HCT116 (cell line): ENCODE measurements at regions not wholly inside any gene's neighbourhood (a gene's known extent, or its start where the extent isn't known, plus 50 kb on each side); places are given as distances from the start of the nearest gene placed in this dataset.

ENCODE experiments used
- ATAC-seq: fragments of 200-7000 bp; cut with Tn5 transposase; 2 replicates; pipeline ENCODE4 v1.9.1; 2020; ENCODE audit warnings: mild to moderate bottlenecking, moderate library complexity
- BruUV-seq: library from RNA; stranded (reverse); fragments of 400-500 nt; replicated peaks from 2 replicates; lab custom pipeline; 2021; lab: Mats Ljungman, UMichigan
- CTCF ChIA-PET: fragments of 300-600 bp; sonication (Branson Sonifier 250); formaldehyde crosslinking; loops from one replicate; lab custom pipeline; 2021; ENCODE audit warnings: antibody characterized with exemption; lab: Charles Lee
- POLR2A ChIA-PET: fragments of 300-600, 350-600 bp; sonication (Branson Sonifier 250); formaldehyde crosslinking; loops from one replicate; lab custom pipeline; 2021; ENCODE audit warnings: antibody characterized with exemption; lab: Charles Lee
- RAD21 ChIA-PET, 2 experiments: fragments of 300-600 bp; sonication (Branson Sonifier 250); formaldehyde crosslinking; loops; one replicate each; lab custom pipeline; 2023; ENCODE audit warnings: low total read pairs in 2 of 2; ENCODE audit not compliant: uncharacterized antibody in 2 of 2, unreplicated experiment in 2 of 2, low non-redundant PET in 1 of 2; lab: Charles Lee
- DNase-seq: peaks from one replicate; pipeline ENCODE4 v3.0.0-alpha.2; 2010; ENCODE audit warnings: low read depth, low spot score
- H2AFZ ChIP-seq: fragments of 200-600 bp; shearing (Covaris generic), sonication (generic); 2 replicates; pipeline ENCODE4 v1.6.1; 2017; ENCODE audit warnings: low read depth, mixed run types, mixed read lengths, antibody characterized with exemption, low read length; ENCODE audit not compliant: poor library complexity, severe bottlenecking
- H3K27ac ChIP-seq: 2 replicates; pipeline ENCODE4 v1.5.1; 2012; ENCODE audit warnings: low read depth, low read length
- H3K27me3 ChIP-seq: fragments of 200-600 bp; sonication (generic); 2 replicates; pipeline ENCODE4 v1.6.1; 2016; ENCODE audit warnings: mixed run types, low read length, mixed read lengths; ENCODE audit not compliant: insufficient read depth
- H3K36me3 ChIP-seq, 2 experiments: fragments of 200-500 bp in 1 of 2; fragments of 200-600 bp in 1 of 2; sonication (Bioruptor generic) in 1 of 2; sonication (generic) in 1 of 2; 2 replicates each; pipeline versions ENCODE4 v1.5.1 to v1.6.1; 2014 to 2016; ENCODE audit warnings: low read length in 2 of 2, inconsistent platforms in 1 of 2, mixed read lengths in 1 of 2, mixed run types in 1 of 2; ENCODE audit not compliant: insufficient read depth in 2 of 2, control insufficient read depth in 1 of 2
- H3K4me1 ChIP-seq, 2 experiments: fragments of 200-600 bp in 1 of 2; sonication (generic) in 1 of 2; 2 replicates each; pipeline versions ENCODE4 v1.5.1 to v1.6.1; 2012 to 2017; ENCODE audit warnings: low read length in 2 of 2, inconsistent platforms in 1 of 2, mild to moderate bottlenecking in 1 of 2, mixed read lengths in 1 of 2, mixed run types in 1 of 2, moderate library complexity in 1 of 2; ENCODE audit not compliant: insufficient read depth in 2 of 2, control insufficient read depth in 1 of 2
- H3K4me2 ChIP-seq: fragments of 200-600 bp; sonication (generic); 2 replicates; pipeline ENCODE4 v1.6.1; 2017; ENCODE audit warnings: mixed run types, low read length, mixed read lengths
- H3K4me3 ChIP-seq, 2 experiments: fragments of 200-600 bp in 1 of 2; sonication (generic) in 1 of 2; replicated peaks in 1 of 2; 2 replicates each; pipeline ENCODE4 v1.5.1; 2011 to 2016; ENCODE audit warnings: low read length in 2 of 2, control low read depth in 1 of 2, low read depth in 1 of 2, mild to moderate bottlenecking in 1 of 2, mixed read lengths in 1 of 2, mixed run types in 1 of 2
- H3K79me2 ChIP-seq: fragments of 200-600 bp; sonication (generic); 2 replicates; pipeline ENCODE4 v1.6.1; 2017; ENCODE audit warnings: mild to moderate bottlenecking, mixed run types, low read length, moderate library complexity, mixed read lengths; ENCODE audit not compliant: insufficient read depth
- H3K9ac ChIP-seq: fragments of 200-600 bp; sonication (generic); 2 replicates; pipeline ENCODE4 v1.6.1; 2016; ENCODE audit warnings: low read length, mixed read lengths
- H3K9me2 ChIP-seq: fragments of 200-600 bp; sonication (generic), shearing (Covaris generic); 2 replicates; pipeline ENCODE4 v1.6.1; 2017; ENCODE audit warnings: mixed run types, mild to moderate bottlenecking, moderate library complexity; ENCODE audit not compliant: insufficient read depth
- H3K9me3 ChIP-seq, 2 experiments: fragments of 200-500 bp in 1 of 2; fragments of 200-600 bp in 1 of 2; sonication (Bioruptor generic) in 1 of 2; sonication (generic) in 1 of 2; 2 replicates each; pipeline ENCODE4 v1.6.1; 2014 to 2017; ENCODE audit warnings: low read length in 2 of 2, mixed read lengths in 2 of 2, inconsistent platforms in 1 of 2, low read depth in 1 of 2, mild to moderate bottlenecking in 1 of 2, mixed run types in 1 of 2, moderate library complexity in 1 of 2; ENCODE audit not compliant: control insufficient read depth in 1 of 2, insufficient read depth in 1 of 2
- H4K20me1 ChIP-seq: fragments of 200-600 bp; sonication (generic), shearing (Covaris generic); 2 replicates; pipeline ENCODE4 v1.6.1; 2017; ENCODE audit warnings: mixed run types, mild to moderate bottlenecking, moderate library complexity; ENCODE audit not compliant: insufficient read depth
- ATF3 ChIP-seq: IDR thresholded peaks from 2 replicates; pipeline ENCODE4 v1.6.1; 2012
- CBX3 ChIP-seq: IDR thresholded peaks from 2 replicates; pipeline ENCODE4 v1.6.1; 2012; ENCODE audit warnings: low read depth
- CEBPB ChIP-seq: IDR thresholded peaks from 2 replicates; pipeline ENCODE4 v1.6.1; 2012; ENCODE audit warnings: low read depth
- EZH2 ChIP-seq: fragments of 200-600 bp; sonication (generic); IDR thresholded peaks from 2 replicates; pipeline ENCODE4 v1.6.1; 2017; ENCODE audit warnings: antibody characterized with exemption, mixed run types
- EZH2phosphoT487 ChIP-seq: fragments of 200-600 bp; IDR thresholded peaks from 2 replicates; pipeline ENCODE4 v1.6.1; 2018; ENCODE audit warnings: antibody characterized with exemption, borderline replicate concordance
- POLR2AphosphoS5 ChIP-seq: IDR thresholded peaks from 2 replicates; pipeline ENCODE4 v1.6.1; 2011; ENCODE audit warnings: mild to moderate bottlenecking, low read depth, low read length, moderate library complexity
- YY1 ChIP-seq: IDR thresholded peaks from 2 replicates; pipeline ENCODE4 v1.6.1; 2011; ENCODE audit warnings: low read length, low read depth, moderate library complexity, mild to moderate bottlenecking; ENCODE audit not compliant: insufficient replicate concordance; ENCODE audit errors: extremely low read depth
- ZNF274 ChIP-seq: fragments of 200-500 bp; sonication (Bioruptor generic); IDR thresholded peaks from 2 replicates; pipeline ENCODE4 v1.6.1; 2014; ENCODE audit warnings: mild to moderate bottlenecking, low read depth, low read length, inconsistent platforms
- intact Hi-C: fragments of 100-400 bp; cut with micrococcal nuclease; formaldehyde crosslinking; loops from 2 replicates; pipeline ENCODE4 v1.10.0; 2022
- TF ChIP-seq, protein P1 (sequence below), 3 experiments: fragments of 200-600 bp in 1 of 3; sonication (generic) in 1 of 3; IDR thresholded peaks in 2 of 3; conservative IDR thresholded peaks in 1 of 3; 2 replicates each; pipeline ENCODE4 v1.5.1; 2012 to 2017; ENCODE audit warnings: low read depth in 2 of 3, low read length in 2 of 3, antibody characterized with exemption in 1 of 3, borderline replicate concordance in 1 of 3, control low read depth in 1 of 3, mild to moderate bottlenecking in 1 of 3, mixed read lengths in 1 of 3, mixed run types in 1 of 3, moderate library complexity in 1 of 3; ENCODE audit not compliant: insufficient read depth in 1 of 3

- intact Hi-C loops = no loop called here
- ChIA-PET CTCF (no interaction called here), POLR2A (no interaction called here), RAD21 (no interaction called here)
- Histone ChIP-seq H3K9ac (no peak overlapping the region), H3K27ac (no peak overlapping the region), H3K4me2 (no peak overlapping the region), H3K9me3 (peaks cover 0 to 3% of the 10 kb centered on the region in 2 experiments; a peak in 1 of 4 replicates), H3K36me3 (no peaks in the 10 kb centered on the region), H3K9me2 (no peaks in the 10 kb centered on the region), H2AFZ (no peak overlapping the region), H4K20me1 (no peaks in the 10 kb centered on the region), H3K79me2 (no peaks in the 10 kb centered on the region), H3K4me3 (no peak overlapping the region), H3K27me3 (no peaks in the 10 kb centered on the region), H3K4me1 (no peaks in the 10 kb centered on the region)
- DNase-seq = no peak
- no peak for TF ChIP-seq CEBPB
- no peak for TF ChIP-seq ZNF274
- TF ChIP-seq, protein P1, sequence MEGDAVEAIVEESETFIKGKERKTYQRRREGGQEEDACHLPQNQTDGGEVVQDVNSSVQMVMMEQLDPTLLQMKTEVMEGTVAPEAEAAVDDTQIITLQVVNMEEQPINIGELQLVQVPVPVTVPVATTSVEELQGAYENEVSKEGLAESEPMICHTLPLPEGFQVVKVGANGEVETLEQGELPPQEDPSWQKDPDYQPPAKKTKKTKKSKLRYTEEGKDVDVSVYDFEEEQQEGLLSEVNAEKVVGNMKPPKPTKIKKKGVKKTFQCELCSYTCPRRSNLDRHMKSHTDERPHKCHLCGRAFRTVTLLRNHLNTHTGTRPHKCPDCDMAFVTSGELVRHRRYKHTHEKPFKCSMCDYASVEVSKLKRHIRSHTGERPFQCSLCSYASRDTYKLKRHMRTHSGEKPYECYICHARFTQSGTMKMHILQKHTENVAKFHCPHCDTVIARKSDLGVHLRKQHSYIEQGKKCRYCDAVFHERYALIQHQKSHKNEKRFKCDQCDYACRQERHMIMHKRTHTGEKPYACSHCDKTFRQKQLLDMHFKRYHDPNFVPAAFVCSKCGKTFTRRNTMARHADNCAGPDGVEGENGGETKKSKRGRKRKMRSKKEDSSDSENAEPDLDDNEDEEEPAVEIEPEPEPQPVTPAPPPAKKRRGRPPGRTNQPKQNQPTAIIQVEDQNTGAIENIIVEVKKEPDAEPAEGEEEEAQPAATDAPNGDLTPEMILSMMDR (IDR thresholded peaks at IDR 0.05 in 2 of 3, conservative IDR thresholded peaks at IDR 0.05 in 1 of 3; ENCODE audit: borderline replicate concordance in 1 of 3, insufficient read depth in 1 of 3, low read depth in 2 of 3, low read length in 2 of 3) = no peak
- no peak for TF ChIP-seq EZH2phosphoT487
- TF ChIP-seq POLR2AphosphoS5 = no peak
- no peak for TF ChIP-seq EZH2
- no peak for TF ChIP-seq CBX3
- TF ChIP-seq ATF3 = no peak
- TF ChIP-seq YY1 = no peak
- BruUV-seq = no TSS peak
- ATAC-seq = no peak
Observed at GRCh38 chr14:98130691-98131090, 1141.3 kb downstream of the BCL11B start.
